OCI-LY3 (cell line): ENCODE measurements at regions not wholly inside any gene's neighbourhood (a gene's known extent, or its start where the extent isn't known, plus 50 kb on each side); places are given as distances from the start of the nearest gene placed in this dataset.
"Not testable (repeated sequence)": the region's sequence is repeated elsewhere in the genome, so short reads cannot be mapped to it uniquely, and the experiment has no call there.

Experiments used
- H2AFZ ChIP-seq: fragments of 200-600, 300-600 bp; shearing (Covaris generic); 2 replicates; pipeline ENCODE4 v1.6.0; 2014; ENCODE audit warnings: antibody characterized with exemption, low read depth, low read length
- H3K27ac ChIP-seq: fragments of 200-600, 300-600 bp; sonication (generic); 2 replicates; pipeline ENCODE4 v1.5.1; 2014; ENCODE audit warnings: mild to moderate bottlenecking, low read length, moderate library complexity, mixed read lengths
- H3K27me3 ChIP-seq: fragments of 200-600, 300-600 bp; sonication (generic); 2 replicates; pipeline ENCODE4 v1.6.1; 2014; ENCODE audit warnings: low read depth, low read length, mixed read lengths
- H3K36me3 ChIP-seq: fragments of 200-600, 300-600 bp; sonication (generic); replicated peaks from 2 replicates; pipeline ENCODE3; 2014; ENCODE audit warnings: low read depth, low read length, mixed read lengths
- H3K4me1 ChIP-seq: fragments of 300-600, 200-600 bp; sonication (generic); 2 replicates; pipeline ENCODE4 v1.6.1; 2014; ENCODE audit warnings: low read length, mixed read lengths
- H3K4me2 ChIP-seq: fragments of 200-600, 300-600 bp; sonication (generic); 2 replicates; pipeline ENCODE4 v1.6.1; 2014; ENCODE audit warnings: low read length, mixed read lengths
- H3K4me3 ChIP-seq: fragments of 300-600, 200-600 bp; sonication (generic); 2 replicates; pipeline ENCODE4 v1.5.1; 2014; ENCODE audit warnings: antibody characterized with exemption, mild to moderate bottlenecking, low read length, moderate library complexity
- H3K79me2 ChIP-seq: fragments of 300-600, 200-600 bp; shearing (Covaris generic); 2 replicates; pipeline ENCODE4 v1.6.1; 2014; ENCODE audit warnings: mild to moderate bottlenecking, low read length, mixed read lengths
- H3K9ac ChIP-seq: fragments of 300-600, 200-600 bp; shearing (Covaris generic); 2 replicates; pipeline ENCODE4 v1.6.0; 2014; ENCODE audit warnings: mild to moderate bottlenecking, low read length, moderate library complexity
- H3K9me3 ChIP-seq: fragments of 200-600, 300-600 bp; shearing (Covaris generic); 2 replicates; pipeline ENCODE4 v1.6.1; 2014; ENCODE audit warnings: low read length, mixed read lengths; ENCODE audit not compliant: insufficient read depth
- H4K20me1 ChIP-seq: fragments of 200-600, 300-600 bp; sonication (generic); 2 replicates; pipeline ENCODE4 v1.6.1; 2016; ENCODE audit warnings: low read length, mixed read lengths; ENCODE audit not compliant: insufficient read depth
- CTCF ChIP-seq: fragments of 200-600, 300-600 bp; sonication (generic); IDR thresholded peaks from 2 replicates; pipeline ENCODE4 v1.5.1; 2014; ENCODE audit warnings: antibody characterized with exemption, low read length, low read depth
- EZH2phosphoT487 ChIP-seq: fragments of 200-600 bp; shearing (Covaris generic); IDR thresholded peaks from 2 replicates; pipeline ENCODE4 v1.6.1; 2018; ENCODE audit warnings: antibody characterized with exemption, mixed run types, low read depth

DNA sequence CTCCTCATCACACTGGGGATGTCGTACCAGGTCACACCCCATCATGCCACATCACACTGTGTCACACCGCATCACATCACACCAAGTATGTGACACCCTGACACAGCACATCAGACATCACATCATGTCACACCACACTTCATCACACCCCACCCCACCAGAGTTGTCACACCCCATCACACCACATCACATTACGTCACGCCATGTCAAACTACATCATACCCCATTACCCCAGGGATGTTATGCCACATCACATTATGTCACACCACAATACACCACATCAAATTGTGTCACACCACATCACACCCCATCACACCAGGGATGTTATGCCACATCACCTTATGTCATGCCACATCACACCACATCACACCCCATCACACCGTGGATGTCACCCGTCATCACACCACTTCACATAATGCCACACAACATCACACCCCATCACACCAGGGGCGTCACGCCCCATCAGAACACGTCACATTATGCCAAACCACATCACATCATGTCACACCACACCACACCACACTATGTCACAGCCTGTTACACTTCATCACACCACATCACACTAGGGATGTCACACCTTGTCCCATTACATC lies 133.6 kb downstream of the TMEM121 start:
- no peak overlapping the region for H2AFZ ChIP-seq
- no peak overlapping the region for H3K4me2 ChIP-seq
- no peaks in the 10 kb centered on the region for H4K20me1 ChIP-seq
- no peak overlapping the region for H3K4me3 ChIP-seq
- no peaks in the 10 kb centered on the region for H3K4me1 ChIP-seq
- TF ChIP-seq CTCF (no peak), EZH2phosphoT487 (no peak)
- H3K79me2 ChIP-seq: no peaks in the 10 kb centered on the region
- H3K36me3 ChIP-seq: no peaks in the 10 kb centered on the region
- H3K9ac ChIP-seq: no peak overlapping the region
- H3K27me3 ChIP-seq: no peaks in the 10 kb centered on the region
- H3K27ac ChIP-seq: no peak overlapping the region
- H3K9me3 ChIP-seq: no peaks in the 10 kb centered on the region

- TF ChIP-seq CTCF: no peak
- TF ChIP-seq EZH2phosphoT487: no peak
- Histone ChIP-seq H3K4me1 (no peaks in the 10 kb centered on the region), H3K4me3 (no peak overlapping the region), H3K79me2 (no peaks in the 10 kb centered on the region), H3K9ac (no peak overlapping the region), H3K27ac (no peak overlapping the region), H3K27me3 (no peaks in the 10 kb centered on the region), H4K20me1 (no peaks in the 10 kb centered on the region), H3K9me3 (no peaks in the 10 kb centered on the region), H3K36me3 (no peaks in the 10 kb centered on the region), H3K4me2 (no peak overlapping the region), H2AFZ (no peak overlapping the region)
These were observed 134.6 kb downstream of the TMEM121 start for GRCh38 chr14:105660816-105661531.

DNA sequence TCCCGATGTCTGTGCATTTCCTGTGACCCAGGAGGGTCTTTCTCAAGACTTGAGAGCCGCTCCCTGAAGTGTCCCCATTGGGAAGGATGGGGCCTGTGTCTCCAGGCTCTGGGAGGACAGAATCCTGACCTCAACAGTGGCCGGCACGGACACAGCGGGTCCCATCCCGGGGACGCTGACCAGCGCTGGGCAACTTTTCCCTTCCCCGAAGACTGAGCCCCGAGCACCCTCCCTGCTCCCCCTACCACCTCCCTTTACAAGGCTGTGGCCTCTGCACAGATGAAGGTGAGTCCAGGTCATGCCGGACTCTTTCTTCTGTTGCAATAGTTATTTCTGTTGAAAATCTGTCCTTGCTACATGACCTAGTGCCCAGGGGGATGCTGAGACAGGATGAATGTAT lies 135.7 kb downstream of the TMEM121 start:
- H3K4me1 ChIP-seq, H3K4me3 ChIP-seq, H3K4me2 ChIP-seq, H3K9me3 ChIP-seq, H3K36me3 ChIP-seq, H4K20me1 ChIP-seq, H3K79me2 ChIP-seq, H3K9ac ChIP-seq, H3K27ac ChIP-seq, H3K27me3 ChIP-seq, H2AFZ ChIP-seq: not testable (repeated sequence)

- not testable (repeated sequence) for H3K9ac ChIP-seq, H3K36me3 ChIP-seq, H3K27me3 ChIP-seq, H3K4me1 ChIP-seq, H3K9me3 ChIP-seq, H3K4me3 ChIP-seq, H4K20me1 ChIP-seq, H3K4me2 ChIP-seq, H3K27ac ChIP-seq, H2AFZ ChIP-seq, H3K79me2 ChIP-seq
These were observed 136.2 kb downstream of the TMEM121 start for GRCh38 chr14:105662592-105662991.

DNA sequence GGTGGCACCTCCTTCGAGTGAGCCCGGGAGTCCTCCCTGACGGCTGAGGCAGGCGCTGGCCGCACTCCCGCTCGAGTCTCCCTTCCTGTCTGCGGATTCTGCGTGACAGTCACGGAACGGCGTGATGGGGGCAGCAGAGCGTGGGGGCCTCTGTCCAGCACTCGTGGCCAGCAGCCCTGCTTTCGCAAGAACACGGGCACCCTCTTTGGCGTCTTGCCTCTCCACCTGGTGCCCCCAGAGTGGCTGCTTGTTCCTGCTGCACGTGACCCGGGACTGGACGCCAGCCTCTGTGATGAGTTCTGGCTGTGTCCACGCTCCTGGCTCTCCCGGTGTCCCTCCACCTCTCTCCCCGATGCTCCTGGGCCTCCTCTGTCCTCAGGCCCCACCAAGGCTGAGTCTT lies 136.9 kb downstream of the TMEM121 start:
- H3K27ac ChIP-seq, H3K4me3 ChIP-seq, H3K4me2 ChIP-seq, H3K9ac ChIP-seq, H3K27me3 ChIP-seq, H3K4me1 ChIP-seq, H3K79me2 ChIP-seq, H3K9me3 ChIP-seq, H3K36me3 ChIP-seq, H4K20me1 ChIP-seq, H2AFZ ChIP-seq: not testable (repeated sequence)

- not testable (repeated sequence) for H3K4me1 ChIP-seq, H3K4me2 ChIP-seq, H3K27me3 ChIP-seq, H3K4me3 ChIP-seq, H4K20me1 ChIP-seq, H3K27ac ChIP-seq, H3K79me2 ChIP-seq, H3K9me3 ChIP-seq, H3K9ac ChIP-seq, H3K36me3 ChIP-seq, H2AFZ ChIP-seq
These were observed 137.6 kb downstream of the TMEM121 start for GRCh38 chr14:105663818-105664596.
